ENCODE measurements at regions not wholly inside any gene's neighbourhood (a gene's known extent, or its start where the extent isn't known, plus 50 kb on each side); places are given as distances from the start of the nearest gene placed in this dataset.

DNA sequence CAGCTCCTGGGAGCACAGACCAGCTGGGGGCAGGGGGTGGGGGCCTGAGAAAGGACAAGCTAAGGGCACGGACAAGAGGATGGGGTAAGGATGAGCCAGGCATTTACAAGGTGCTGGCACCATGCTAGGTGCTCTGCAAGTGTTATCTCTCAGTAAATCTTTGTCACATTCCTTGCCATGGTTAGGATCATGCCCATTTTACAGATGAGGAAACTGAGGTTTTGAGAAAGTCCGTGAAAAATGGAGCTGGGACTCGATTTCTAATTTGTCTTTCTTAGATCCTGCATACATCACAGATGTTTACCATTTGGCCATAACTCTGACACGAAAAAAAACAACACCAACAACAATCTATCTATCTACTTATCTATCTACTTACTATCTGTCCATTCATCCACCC is 429.7 kb downstream of the MIAT start:
- TF ChIP-seq, protein P1, sequence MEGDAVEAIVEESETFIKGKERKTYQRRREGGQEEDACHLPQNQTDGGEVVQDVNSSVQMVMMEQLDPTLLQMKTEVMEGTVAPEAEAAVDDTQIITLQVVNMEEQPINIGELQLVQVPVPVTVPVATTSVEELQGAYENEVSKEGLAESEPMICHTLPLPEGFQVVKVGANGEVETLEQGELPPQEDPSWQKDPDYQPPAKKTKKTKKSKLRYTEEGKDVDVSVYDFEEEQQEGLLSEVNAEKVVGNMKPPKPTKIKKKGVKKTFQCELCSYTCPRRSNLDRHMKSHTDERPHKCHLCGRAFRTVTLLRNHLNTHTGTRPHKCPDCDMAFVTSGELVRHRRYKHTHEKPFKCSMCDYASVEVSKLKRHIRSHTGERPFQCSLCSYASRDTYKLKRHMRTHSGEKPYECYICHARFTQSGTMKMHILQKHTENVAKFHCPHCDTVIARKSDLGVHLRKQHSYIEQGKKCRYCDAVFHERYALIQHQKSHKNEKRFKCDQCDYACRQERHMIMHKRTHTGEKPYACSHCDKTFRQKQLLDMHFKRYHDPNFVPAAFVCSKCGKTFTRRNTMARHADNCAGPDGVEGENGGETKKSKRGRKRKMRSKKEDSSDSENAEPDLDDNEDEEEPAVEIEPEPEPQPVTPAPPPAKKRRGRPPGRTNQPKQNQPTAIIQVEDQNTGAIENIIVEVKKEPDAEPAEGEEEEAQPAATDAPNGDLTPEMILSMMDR (conservative IDR thresholded peaks at IDR 0.05; ENCODE audit: low read depth, low read length), result no peak
- no peak for TF ChIP-seq EZH2 (IDR thresholded peaks at IDR 0.05; ENCODE audit: borderline replicate concordance, low read depth, low read length, poor library complexity, severe bottlenecking)

Measured in A673 (cell line).